HG02943 (cell line): ENCODE measurements at regions not wholly inside any gene's neighbourhood (a gene's known extent, or its start where the extent isn't known, plus 50 kb on each side); places are given as distances from the start of the nearest gene placed in this dataset.

Experiments used
- ATAC-seq: cut with Tn5 transposase; IDR thresholded peaks from one replicate; pipeline ENCODE4 v1.9.1; 2021; ENCODE audit warnings: mild to moderate bottlenecking, low read depth, moderate library complexity; ENCODE audit not compliant: unreplicated experiment

DNA sequence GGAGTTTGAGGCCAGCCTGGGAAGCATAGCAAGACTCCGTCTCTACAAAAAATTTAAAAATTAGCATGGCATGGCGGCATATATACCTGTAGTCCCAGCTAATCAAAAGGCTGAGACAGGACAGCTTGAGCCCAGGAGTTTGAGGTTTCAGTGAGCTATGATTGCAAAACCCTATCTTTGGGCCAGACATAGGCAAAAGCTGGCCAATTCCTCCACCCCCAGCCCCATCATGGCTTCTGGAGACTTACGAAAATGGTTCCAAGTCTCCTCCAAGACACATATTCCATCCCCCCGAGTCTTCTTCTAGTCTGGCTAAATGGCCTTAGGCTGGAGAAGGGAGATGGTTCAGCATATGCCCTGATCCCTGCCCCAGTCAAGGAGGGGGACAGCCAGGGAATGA lies 172.8 kb upstream of the HAAO start:
- ATAC-seq: no peak

DNA sequence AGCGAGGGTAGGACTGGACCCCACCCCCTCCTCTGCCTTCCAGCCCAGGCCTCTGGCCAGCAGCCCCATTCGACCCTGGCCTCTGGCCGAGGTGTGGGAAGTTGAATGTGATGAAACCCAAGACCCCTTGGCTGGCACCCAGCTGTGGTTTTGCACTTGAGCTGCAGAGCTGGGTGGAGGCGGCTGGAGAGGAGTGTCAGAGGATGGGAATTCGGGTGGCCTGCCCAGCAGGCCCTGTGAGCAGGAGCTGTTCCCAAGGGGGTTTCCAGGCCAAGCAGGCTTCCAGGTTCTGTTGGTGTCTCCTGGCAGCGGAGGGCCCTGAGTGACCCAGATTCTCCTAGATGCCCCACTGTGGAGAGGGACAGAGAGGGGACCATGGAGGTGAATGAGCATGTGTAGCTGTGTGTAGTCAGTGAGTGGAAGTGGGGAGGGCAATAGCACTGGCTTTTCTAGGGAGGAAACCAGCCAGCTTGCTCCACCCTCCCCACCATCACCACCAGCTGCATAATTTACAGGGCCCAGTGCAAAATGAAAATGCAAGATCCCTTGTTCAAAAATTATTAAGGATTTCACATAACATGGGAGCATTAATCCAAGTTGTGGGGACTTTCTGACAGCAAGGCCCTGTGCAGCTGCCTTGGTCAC lies 172.2 kb upstream of the HAAO start:
- no peak for ATAC-seq

DNA sequence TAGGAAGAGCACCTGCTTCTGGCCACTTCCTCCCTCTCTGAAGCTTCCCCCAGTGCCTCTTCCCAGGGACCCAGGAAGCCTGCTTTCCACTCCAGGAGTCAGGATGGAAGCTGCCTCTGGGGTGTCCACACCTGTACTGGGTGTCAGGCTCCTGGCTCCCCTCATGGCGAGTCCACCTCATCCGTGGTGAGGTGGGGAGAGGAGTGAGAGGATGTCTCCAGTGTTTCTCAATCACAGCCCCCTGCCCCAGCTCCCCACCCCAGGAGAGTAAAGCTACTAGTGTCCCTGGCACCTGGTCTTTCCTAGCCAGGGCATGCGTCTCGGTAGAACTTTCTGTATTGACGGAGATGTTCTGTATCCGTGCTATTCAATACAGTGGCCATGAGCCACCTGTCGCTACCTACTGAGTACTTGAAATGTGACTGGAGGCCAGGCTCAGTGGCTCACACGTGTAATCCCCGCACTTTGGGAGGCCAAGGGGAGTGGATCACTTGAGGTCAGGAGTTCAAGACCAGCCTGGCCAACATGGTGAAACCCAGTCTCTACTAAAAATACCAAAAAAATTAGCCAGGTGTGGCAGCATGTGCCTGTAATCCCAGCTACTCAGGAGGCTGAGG lies 171.2 kb upstream of the HAAO start:
- no peak for ATAC-seq

DNA sequence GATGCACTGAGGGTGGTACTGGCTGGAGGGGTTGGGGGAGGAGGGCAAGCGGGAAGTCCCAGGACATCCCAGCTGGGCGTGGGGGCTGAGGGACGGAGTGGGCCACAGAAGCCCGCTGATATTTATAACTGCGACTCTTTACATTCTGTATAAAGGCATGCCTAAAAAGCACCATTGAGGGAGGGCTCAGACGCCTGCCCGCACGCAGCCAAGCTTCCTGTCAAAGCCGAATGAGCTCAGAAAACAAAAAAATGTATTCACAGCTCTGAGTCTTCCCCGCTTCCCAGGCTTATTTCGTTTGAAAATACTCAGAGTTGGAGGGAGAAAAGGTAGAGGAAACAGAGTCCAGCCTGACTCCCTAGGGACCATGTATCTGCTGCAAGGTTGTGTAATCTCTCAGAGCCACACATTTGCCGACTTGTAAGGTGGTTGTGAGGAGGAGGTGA lies 170.1 kb upstream of the HAAO start:
- ATAC-seq: no peak

DNA sequence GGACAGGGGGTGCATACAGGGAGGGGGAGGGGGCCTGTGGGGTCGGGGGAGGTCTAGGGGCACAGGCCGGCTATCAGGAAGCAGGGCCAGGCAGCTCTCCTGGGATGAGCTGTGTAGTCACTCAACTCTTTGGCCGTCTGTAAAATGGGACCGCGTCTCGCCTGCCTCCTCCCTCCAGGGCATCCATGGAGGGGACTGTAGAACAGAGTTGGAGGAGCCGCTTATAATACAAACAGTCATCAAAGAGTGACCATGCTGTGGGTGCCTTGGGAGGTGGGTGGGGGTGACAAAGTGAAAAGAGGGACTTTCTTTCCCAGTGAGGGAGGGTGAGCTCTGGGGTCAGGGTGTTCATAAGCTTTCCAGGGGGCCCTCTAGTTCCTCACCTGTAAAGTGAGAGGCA lies 169.6 kb upstream of the HAAO start:
- no peak for ATAC-seq

DNA sequence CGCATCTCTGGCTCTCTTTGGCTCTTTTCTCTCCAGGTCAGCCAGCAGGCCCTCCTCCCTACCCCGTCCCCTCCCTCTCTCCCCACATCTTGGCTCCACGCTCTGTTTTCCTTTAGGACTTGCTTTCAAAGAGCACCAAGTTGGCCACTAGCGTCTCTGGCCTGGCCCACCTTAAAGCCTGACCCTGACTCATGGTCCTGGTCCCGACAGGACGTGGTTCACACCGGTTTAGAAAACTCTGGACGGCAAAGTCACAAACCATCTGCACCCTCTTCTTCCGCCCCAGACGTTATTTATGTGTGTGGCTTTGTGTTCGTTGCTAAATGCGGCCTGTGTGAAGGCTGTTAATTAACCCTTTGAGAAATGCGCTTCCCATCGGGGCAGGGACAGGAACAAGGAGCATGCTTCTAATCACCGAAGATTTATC lies 169.0 kb upstream of the HAAO start:
- ATAC-seq: no peak

DNA sequence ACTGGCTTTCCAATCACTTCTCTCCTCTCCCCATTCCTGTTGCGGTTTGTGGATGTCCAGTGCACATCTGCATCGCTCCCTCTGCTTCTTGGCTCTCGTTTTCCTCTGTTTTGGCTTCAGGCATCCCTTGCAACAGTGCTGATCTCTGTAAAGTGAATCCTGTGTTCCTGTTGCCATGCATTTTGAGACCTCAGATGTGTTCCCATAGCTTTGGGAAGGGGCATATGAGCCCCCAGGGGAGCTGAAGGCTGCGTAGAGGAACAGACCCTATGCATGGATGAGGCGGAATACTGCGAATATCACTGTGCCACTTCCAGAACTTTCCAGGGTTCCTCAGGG lies 168.4 kb upstream of the HAAO start:
- no peak for ATAC-seq

DNA sequence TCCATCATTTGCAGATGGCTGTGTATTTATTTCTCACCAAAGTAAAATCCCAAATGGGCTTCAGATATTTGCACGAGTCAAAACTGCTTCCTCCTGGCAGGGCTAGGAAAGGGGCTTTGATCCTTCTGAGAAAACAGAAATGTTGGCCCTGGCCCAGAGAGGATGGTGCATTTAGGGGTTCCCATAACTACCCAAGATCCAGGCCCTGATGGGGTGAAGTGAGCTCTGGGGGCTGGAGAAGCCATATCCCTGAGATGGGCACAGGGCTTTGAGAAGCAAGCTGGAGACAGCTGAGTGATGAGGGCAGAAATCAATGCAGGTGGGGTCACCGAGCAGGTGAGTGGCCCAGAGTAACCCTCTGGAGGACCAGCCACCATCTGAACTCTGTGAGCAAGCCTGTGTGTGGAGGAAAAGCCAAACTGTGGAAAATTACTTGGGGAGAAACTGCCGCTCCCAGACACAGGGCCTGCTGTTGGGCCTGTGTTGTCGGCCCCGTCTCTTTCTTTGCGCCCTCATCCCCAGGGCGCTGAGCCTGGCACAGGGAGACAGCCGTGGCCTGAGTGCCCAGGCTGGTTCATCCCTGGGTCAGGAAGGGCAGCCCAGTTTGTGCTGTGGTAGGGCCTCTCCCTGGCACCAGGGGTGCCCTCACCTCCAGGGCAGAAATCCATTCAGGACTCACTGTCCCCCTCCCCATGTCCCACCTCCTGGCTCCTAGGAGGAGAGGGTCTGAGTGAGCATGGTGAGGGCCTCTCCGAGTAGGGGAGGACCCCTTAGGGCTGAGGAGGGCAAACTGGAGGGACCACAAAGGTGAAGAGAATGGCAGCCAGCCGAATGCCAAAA lies 167.8 kb upstream of the HAAO start:
- ATAC-seq: no peak

DNA sequence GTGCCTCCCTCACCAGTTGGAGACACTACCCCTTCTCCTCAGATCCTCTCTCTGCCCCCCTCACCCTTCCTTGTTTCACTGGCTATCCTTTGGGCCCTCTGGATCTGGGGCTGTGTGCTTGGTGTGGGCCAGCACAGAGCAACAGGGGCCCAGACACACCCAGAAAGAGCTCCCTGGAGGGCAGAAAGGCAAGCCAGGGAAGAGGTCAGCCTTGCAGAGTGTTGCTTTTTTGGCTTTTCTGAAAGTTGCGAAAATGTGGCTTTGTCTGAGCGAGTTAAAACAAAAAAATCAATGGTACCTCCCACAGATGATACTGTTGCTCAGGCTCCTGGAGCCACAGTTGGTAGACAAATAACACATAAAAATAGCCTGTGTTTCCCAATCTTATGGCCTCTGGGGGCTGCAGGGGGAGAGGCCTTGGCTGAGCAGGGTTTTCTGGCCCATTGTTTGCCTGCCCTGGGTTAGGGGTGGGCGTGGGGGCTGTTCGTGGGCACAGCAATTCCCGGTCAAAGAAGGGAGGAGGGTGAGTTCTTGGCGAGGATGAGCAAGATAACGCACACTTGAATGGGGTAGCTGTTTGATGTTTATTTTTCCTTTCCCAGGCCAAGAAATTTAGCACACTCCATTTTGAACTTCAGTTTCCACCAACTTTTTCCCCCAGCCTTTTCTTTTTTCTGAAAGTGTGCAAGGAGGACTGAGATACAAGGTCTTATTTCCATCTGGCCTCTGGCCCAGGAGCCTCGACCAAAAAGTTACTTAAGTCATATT lies 167.0 kb upstream of the HAAO start:
- ATAC-seq: no peak

DNA sequence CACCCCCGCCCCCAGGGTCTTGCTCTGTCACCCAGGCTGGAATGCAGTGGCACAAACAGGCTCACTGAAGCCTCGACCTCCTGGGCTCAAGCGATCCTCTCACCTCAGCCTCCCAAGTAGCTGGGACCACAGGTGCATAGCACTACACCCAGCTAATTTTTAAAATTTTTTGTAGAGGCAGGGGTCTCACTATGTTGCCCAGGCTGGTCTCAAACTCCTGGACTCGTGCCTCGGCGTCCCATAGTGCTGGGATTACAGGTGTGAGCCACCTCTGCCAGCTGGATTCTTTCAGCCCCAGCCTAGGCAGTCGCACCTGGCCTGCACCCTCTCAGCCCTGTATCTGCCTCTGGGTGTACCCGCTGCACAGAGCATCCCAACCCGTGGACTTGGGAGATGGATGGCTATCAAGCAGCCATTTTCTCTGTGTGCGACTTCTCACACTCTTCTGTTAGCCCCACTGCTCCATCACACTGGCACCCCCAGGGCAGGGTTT lies 166.4 kb upstream of the HAAO start:
- ATAC-seq: no peak

DNA sequence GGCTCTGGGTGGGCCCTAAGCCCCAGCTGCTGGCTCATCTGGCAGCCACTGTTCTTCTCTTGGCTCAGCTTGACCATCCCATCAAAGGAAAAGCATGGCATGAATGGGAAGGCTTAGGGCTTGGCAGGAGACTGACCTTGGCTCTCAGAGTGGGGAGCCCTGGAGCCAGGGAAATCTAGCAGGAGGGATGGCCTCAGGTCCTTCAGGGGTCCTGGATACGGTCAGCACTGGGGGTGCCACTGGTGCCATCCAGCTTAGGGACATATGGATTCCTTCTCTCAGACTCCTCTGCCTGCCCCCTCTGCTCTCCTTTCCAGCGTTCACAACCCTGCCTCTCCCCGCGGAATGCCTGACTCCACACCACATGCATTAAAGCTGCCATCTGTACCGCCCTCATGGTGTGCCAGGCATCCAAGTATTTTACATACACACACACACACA lies 165.5 kb upstream of the HAAO start:
- no peak for ATAC-seq

DNA sequence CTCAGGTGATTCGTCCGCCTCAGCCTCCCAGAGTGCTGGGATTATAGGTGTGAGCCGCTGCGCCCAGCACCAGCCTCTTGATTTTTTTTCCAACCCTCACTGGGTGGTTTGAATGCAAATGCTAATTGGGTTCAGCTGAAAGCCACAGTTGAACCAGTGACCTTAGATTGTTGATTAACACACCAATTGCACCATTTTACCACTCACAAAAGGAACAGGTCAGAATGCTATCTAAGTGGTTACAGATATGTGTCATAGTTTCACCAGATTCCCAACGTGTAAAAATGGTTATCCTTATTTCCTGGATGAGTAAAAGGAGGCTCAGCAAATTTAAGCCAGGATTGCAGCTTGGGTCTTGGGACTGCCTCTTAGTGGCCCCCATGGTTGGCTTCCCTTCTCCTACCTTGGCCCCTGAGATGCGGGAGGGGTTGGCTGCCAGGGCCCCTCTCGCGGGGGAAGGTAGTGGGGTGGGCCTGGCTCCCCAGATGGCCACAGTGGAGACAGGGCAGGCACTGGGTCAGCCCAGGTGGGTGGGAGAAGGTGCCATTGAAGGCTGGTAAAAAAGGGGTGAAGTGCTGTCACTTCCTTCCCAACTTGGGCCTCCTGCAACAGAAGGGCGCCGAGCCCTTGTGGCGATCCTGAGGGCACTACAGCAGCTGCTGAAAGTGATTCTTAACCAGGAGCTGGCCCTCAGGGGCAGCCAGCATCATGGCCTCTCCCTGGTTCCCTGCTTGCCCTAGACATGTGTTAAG lies 164.9 kb upstream of the HAAO start:
- ATAC-seq: no peak

DNA sequence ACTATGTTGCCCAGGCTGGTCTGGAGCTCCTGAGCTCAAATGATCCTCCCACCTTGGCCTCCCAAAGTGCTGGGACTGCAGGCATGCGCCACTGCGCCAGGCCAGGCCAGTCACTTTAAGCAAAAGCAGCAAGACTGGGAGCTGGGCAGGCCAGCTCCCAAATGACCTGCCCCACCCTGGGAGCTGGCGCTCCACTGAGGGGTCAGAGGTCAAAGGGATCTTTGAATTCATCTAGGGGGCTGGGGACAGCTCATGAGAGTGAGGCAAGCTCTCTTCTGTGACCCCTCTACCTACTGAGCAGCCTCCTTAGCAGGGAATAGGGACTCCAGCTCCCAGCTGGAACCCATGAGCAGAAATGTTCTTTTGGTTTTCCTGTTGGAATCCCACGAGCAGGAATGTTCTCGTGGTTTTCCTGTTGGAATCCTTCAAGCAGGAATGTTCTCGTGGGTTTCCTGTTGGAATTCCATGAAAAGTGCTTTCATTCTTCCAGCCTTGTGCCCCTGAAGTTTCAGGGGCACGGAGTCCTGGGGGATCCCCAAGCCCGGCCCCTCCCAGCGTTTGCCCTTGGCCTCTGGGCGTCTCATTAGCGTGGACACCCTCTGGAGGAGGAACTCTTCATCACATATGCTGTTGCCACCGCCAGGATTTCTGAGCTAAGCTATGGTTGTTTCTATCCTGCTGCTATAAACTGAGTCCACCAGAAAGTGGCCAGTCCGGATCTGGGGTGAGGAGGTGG lies 162.0 kb upstream of the HAAO start:
- ATAC-seq: no peak

DNA sequence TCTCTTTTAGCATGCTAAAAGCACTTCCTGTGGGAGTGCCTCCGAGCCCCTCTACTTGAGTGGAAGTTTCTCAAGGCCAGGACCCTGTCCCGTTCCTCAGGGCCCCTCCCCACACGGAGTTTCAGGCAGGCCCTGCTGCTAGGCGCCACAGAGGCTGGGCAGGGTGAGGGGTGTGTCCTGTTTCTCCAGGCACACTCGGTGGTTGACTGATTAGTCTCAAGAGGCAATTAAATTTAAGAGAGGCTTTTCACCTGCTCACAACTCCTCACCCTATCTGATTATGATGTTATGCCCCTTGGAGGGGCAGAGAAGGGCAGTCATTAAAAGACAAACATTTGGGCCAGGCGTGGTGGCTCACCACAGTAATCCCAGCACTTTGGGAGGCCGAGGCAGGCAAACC lies 160.8 kb upstream of the HAAO start:
- no peak for ATAC-seq

DNA sequence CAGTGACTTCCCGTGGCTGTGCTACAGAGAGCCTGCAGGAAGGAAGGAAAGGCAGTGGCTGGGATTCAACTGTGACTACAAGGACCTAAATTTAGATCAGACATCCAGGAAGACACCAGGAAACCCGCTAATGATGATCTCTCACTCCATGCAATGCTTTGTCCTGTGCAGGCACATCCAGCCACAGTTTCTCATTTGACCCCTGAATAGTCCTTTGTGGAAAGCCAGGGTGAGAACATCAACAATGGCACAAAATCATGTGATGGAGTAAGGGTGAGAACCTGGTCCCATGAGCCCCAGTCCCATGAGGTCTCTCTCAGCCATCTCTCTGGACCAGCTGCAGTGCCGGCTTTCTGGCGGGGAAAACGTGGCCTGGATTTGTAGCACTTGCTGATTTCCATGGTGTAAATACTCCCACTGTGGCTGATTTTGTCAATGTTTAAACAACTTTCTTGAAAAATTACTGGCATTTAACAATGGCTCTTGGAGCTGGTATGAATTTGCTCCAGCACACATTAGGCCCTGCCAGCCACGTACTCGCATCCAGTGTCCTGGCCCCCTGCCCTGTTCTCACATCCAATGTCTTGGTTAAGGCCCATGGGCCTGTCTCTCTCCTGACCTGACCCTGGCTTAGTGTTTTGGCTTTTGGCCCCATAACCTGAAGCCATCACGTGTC lies 159.0 kb upstream of the HAAO start:
- ATAC-seq: no peak

DNA sequence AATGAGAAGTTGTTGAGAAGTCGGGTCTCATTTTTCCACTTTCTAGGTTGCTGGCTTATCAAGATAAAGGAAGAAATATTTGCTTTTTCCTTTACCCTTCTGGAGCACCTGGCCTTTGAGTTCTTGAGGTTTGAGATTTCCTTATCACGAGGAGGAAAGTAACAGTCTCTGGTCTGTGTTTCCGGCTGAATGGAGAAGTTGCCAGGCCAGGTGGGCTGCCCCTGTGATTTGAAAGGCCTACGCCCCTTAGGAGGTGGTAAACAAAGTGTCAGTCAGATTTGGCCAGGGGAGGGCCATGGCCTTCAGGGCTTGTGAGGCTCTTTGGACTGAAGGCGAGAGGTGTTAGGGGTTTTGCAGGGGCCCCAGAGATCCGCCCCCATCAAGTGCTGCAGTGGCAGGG lies 156.7 kb upstream of the HAAO start:
- ATAC-seq: no peak

DNA sequence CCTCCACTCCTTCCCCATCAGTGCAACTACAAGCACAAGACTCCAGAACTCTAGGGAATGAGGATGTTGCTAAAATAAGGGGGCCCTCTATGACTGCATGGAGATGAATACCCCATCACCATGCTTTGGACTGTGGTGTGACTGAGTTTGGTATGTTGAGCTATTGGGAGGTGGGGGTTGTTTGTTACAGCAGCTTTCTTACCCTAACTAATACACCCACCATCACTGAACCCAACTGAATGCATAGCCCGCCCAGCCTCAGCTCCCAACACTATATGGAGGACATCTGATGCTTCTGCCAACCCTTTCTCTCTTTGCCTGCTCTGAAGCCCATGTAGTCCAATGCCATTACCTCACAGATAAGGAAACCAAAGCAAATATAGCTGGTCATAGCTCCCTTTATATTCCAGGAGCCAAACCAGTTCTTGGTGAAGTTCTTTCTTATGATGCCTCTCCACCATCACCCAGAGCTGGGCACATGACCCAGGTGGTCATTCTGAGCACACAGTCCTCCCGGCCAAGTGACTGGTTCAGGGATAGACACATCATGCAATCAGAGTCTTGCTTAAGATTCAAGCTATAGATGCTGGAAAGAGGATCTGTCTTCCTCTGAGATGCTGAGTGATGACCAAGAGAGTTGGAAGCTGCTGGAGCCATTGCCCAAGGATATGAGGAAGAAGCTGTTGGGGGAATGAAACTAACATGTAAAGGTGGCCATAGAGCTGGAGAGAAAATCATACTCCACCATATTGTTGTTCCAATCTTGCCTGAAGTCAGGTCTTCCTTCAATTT lies 155.6 kb upstream of the HAAO start:
- ATAC-seq: no peak

DNA sequence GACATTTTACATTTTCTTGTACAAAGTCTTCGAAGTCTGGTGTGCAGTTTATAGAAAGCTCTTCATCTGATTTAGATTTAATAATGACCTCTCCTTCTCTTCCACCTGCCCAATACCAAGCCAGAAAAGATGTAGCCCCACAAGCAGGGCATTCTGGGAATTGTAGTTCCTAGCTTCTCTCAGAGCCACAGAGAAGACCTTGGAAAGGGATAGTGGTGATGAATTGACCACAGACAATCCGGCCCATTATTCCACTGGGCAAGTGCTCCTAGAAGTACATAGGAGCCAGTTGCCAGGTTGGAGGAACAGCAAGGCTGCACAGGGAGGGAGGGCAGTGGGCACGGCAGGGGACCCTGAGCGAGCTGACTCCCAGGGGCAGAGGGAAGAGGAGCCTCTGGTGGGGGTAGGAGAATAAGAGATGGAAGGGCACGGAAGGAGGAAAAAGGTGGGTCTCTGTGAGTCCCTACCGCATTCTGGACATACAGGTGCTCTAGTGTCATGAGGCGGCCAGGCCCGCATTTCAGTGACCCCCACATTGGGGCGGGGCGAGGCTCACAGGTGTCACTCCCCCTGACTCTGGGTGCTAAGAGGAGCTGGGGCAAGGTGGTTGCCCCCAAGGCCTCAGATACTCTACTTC lies 152.5 kb upstream of the HAAO start:
- no peak for ATAC-seq
